SK-N-MC (cell line): ENCODE measurements at regions not wholly inside any gene's neighbourhood (a gene's known extent, or its start where the extent isn't known, plus 50 kb on each side); places are given as distances from the start of the nearest gene placed in this dataset.

Experiments
- DNase-seq: peaks from one replicate; pipeline ENCODE4 v3.0.0-alpha.2; 2011; ENCODE audit warnings: low read depth, low spot score
- H3K27ac ChIP-seq: fragments of 200-600 bp; sonication (generic); 2 replicates; pipeline ENCODE4 v1.5.1; 2016; ENCODE audit warnings: mixed run types
- H3K36me3 ChIP-seq: fragments of 200-600 bp; sonication (generic); 2 replicates; pipeline ENCODE4 v1.6.1; 2017; ENCODE audit warnings: antibody characterized with exemption, low read length, mixed read lengths; ENCODE audit not compliant: insufficient read depth
- H3K4me3 ChIP-seq: fragments of 200-600 bp; sonication (generic); 2 replicates; pipeline ENCODE4 v1.5.1; 2016
- H3K9ac ChIP-seq: fragments of 200-600 bp; sonication (generic); 2 replicates; pipeline ENCODE4 v1.8.0; 2017; ENCODE audit warnings: mixed run types, mixed read lengths; ENCODE audit not compliant: insufficient read length
- H3K9me3 ChIP-seq: fragments of 200-600 bp; sonication (generic); 2 replicates; pipeline ENCODE4 v1.6.1; 2017; ENCODE audit warnings: low read depth, mild to moderate bottlenecking, antibody characterized with exemption, low read length, moderate library complexity, mixed read lengths
- EZH2 ChIP-seq: fragments of 200-600 bp; sonication (generic); IDR thresholded peaks from one replicate; pipeline ENCODE4 v1.6.1; 2017; ENCODE audit warnings: antibody characterized with exemption
- FOXP2 ChIP-seq: optimal IDR thresholded peaks from 2 replicates; pipeline ENCODE3; 2011; ENCODE audit warnings: mild to moderate bottlenecking, moderate library complexity; ENCODE audit not compliant: insufficient read depth; ENCODE audit errors: extremely low read length, control extremely low read depth
- POLR2AphosphoS5 ChIP-seq: IDR thresholded peaks from 2 replicates; pipeline ENCODE4 v1.6.1; 2012; ENCODE audit warnings: mild to moderate bottlenecking, low read depth, low read length, borderline replicate concordance

DNA sequence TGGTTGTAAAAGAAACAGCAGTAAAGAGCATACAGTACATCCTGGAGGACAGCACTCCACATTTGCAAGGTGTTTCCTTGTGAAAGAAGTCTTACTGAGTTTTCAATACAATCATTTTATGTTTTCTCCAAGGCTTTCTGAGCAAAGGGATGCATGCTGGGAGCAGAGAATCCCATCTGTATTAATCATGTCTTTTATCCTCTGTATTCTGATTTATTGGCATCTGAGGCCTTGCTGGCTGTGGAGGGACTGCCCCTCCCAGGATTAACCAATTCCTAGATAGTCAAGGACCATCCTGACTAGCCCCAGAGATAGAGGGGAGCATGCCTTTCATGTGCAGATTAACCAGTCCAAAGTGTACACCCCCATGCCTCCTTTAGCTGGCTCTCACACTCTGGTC is 476.3 kb downstream of the SIPA1L2 start:
- H3K9me3 ChIP-seq: no peaks in the 10 kb centered on the region
- TF ChIP-seq EZH2 (no peak), POLR2AphosphoS5 (no peak), FOXP2 (no peak)
- DNase-seq: no peak

DNA sequence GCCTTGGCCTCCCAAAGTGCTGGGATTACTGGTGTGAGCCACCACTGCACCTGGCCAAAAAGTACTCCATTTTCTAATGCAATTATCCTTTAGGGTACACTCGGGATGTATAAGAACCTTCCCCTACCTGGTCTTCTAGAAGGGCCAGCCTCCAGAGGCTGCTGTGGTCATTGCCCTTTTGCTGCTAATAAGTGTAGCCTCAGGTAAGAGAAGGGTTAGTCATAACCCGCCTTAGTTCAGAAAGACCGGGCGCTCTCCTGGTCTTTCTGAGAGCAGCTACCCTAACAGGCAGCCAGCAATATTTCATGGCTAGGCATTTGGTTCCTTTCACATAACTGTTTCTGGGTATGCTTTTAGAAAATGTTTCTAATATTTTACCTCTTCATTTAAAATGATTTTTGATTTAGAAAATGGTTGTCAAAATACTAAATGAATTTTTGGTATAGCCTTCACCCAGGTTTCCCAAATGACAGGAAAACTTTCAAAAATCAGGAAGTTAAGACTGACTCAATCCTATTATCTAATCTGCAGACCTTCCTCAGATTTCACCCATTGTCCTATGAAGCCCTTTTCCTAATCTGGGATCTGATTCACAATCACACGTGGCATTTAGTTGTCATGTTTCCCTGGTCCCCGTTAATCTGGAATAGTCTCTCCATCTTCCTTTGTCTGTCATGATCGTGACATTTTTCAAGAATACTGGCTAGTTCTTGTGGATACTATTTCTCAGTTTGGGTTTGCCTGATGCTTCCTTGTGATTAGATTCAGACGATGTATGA is 479.0 kb downstream of the SIPA1L2 start:
- H3K4me3 ChIP-seq: no peak overlapping the region

More for the DNA sequence above, 476.3 kb downstream of the SIPA1L2 start:
- H3K4me3 ChIP-seq: no peak overlapping the region
- H3K27ac ChIP-seq: no peak overlapping the region
- H3K36me3 ChIP-seq: no peaks in the 10 kb centered on the region
- H3K9ac ChIP-seq: no peak overlapping the region

DNA sequence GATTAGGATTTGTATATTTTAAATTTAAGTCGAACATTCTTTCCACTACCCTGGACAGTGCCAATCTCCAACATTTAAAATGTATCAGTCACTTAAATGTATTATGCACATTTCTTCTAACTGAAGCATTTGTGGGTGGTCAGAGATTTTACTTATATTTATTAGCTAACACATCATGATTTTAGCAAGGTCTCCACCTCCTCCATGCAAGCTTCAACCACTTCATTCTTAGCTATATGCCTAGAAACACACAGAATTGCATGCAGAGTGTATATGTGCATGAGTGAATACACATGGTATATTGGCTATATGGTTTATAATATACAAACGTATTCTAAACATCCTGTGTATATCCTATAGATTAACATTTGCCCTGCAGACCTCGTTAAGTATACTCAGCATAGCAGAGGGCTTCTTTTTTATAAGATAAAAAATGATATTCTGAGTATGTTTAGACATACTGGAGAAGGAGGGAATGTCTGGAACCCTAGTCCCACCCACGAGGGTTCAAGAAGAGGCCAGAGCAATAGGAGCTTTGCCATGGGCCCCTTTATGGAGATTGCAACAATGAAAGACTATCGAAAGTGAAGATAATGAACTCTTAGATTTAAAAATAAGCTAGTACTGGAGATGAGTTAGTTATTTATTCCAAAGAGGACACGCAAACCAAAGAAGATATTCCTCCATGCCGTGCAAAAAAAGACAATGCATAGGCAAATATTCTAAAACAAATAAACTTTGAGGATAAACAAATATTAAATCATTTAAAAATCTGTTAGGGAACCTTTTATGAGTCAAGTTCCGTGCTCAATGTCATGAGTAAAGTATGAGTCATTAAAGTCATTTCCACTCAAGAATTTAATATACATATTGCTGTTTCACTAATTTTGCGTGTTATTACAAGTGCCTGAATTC is 480.4 kb downstream of the SIPA1L2 start:
- Histone ChIP-seq H3K27ac (no peak overlapping the region), H3K9ac (no peak overlapping the region), H3K4me3 (no peak overlapping the region), H3K36me3 (no peaks in the 10 kb centered on the region), H3K9me3 (no peaks in the 10 kb centered on the region)
- no peak for DNase-seq
- TF ChIP-seq EZH2: no peak
- no peak for TF ChIP-seq FOXP2
- no peak for TF ChIP-seq POLR2AphosphoS5

More for the DNA sequence above, 479.0 kb downstream of the SIPA1L2 start:
- Histone ChIP-seq H3K36me3 (no peaks in the 10 kb centered on the region), H3K9ac (no peak overlapping the region), H3K9me3 (no peaks in the 10 kb centered on the region), H3K27ac (no peak overlapping the region)
- TF ChIP-seq POLR2AphosphoS5: no peak
- TF ChIP-seq FOXP2: no peak
- no peak for TF ChIP-seq EZH2
- DNase-seq: no peak

GRCh38 chr1:232147215-232147614 is 482.7 kb downstream of the SIPA1L2 start:
- no peak for DNase-seq
- H3K4me3 ChIP-seq: no peak overlapping the region
- H3K27ac ChIP-seq: no peak overlapping the region
- H3K9me3 ChIP-seq: no peaks in the 10 kb centered on the region
- no peak overlapping the region for H3K9ac ChIP-seq
- no peaks in the 10 kb centered on the region for H3K36me3 ChIP-seq
- TF ChIP-seq FOXP2: no peak
- TF ChIP-seq EZH2: no peak
- TF ChIP-seq POLR2AphosphoS5: no peak

DNA sequence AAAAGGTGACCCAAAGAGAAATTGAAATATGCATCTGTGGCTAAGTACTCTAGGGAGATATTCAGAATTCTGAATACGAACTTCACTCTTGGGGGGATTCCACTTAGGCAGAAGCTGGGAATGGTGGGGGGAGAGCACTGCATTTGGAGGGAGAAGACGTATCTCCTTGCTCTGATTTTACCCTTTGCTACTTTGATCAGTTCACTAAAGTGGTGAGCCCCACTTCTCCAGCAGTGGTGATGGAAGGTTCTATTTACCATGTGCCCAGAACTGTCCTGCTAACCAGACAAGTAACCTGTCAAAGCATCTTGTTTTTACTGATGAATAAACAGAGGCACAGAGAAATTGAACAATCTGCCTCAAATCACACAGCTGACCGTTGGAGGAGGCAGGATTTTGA is 483.4 kb downstream of the SIPA1L2 start:
- Histone ChIP-seq H3K9ac (no peak overlapping the region), H3K27ac (no peak overlapping the region), H3K4me3 (no peak overlapping the region), H3K36me3 (no peaks in the 10 kb centered on the region), H3K9me3 (no peaks in the 10 kb centered on the region)
- no peak for DNase-seq
- TF ChIP-seq POLR2AphosphoS5 (no peak), FOXP2 (no peak), EZH2 (no peak)

- H3K4me3 ChIP-seq: no peak overlapping the region
- H3K9ac ChIP-seq: no peak overlapping the region
- no peaks in the 10 kb centered on the region for H3K36me3 ChIP-seq
- TF ChIP-seq EZH2: no peak
- no peak for TF ChIP-seq POLR2AphosphoS5
- no peak for TF ChIP-seq FOXP2
- no peak overlapping the region for H3K27ac ChIP-seq
- no peak for DNase-seq
- H3K9me3 ChIP-seq: no peaks in the 10 kb centered on the region
Measured at GRCh38 chr1:232145768-232146167, 484.2 kb downstream of the SIPA1L2 start.

- H3K36me3 ChIP-seq: no peaks in the 10 kb centered on the region
Measured at GRCh38 chr1:232144696-232145230, 485.2 kb downstream of the SIPA1L2 start.

DNA sequence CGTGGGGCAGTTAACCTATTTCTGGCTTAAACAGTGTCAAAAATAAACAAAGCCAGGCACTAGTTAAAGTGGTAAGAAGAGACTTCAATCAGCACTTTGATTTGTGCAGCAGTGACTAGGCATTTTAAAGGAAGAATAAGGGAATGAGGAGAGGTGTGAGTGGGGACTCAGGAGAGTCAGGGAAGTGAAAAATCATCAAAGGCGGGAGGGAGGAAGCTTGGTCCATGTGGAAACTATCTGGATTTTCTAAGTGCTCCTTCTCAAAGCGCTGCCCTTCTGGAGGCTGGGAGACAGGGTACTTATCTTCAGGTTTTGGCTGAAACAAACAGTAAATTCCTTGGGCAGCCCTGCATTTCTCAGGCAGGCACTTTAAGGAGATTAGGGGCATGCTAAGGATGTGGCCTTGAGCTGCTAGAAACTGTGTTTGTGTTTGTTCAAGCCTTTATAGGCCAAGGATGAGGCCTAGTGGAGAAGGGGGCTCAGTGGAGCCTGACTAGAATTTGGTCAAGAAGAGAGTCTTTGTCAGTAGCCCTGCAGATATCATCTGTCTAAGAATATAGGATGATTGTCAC is 486.5 kb downstream of the SIPA1L2 start:
- Histone ChIP-seq H3K9ac (no peak overlapping the region), H3K27ac (no peak overlapping the region), H3K4me3 (no peak overlapping the region), H3K9me3 (no peaks in the 10 kb centered on the region), H3K36me3 (no peaks in the 10 kb centered on the region)
- DNase-seq: no peak
- TF ChIP-seq FOXP2: no peak
- no peak for TF ChIP-seq EZH2
- TF ChIP-seq POLR2AphosphoS5: no peak

More at GRCh38 chr1:232144696-232145230, 485.2 kb downstream of the SIPA1L2 start:
- H3K4me3 ChIP-seq: no peak overlapping the region
- TF ChIP-seq POLR2AphosphoS5 (no peak), FOXP2 (no peak), EZH2 (no peak)
- H3K9ac ChIP-seq: no peak overlapping the region
- DNase-seq: no peak
- H3K9me3 ChIP-seq: no peaks in the 10 kb centered on the region
- H3K27ac ChIP-seq: no peak overlapping the region
